HCT116 (cell line): ENCODE measurements at regions not wholly inside any gene's neighbourhood (a gene's known extent, or its start where the extent isn't known, plus 50 kb on each side); places are given as distances from the start of the nearest gene placed in this dataset.

Experiments used
- CTCF ChIP-seq, 3 experiments: fragments of 200-600 bp in 1 of 3; sonication (generic) in 1 of 3; IDR thresholded peaks in 2 of 3; conservative IDR thresholded peaks in 1 of 3; 2 replicates each; pipeline ENCODE4 v1.5.1; 2012 to 2017; ENCODE audit warnings: low read depth in 2 of 3, low read length in 2 of 3, antibody characterized with exemption in 1 of 3, borderline replicate concordance in 1 of 3, control low read depth in 1 of 3, mild to moderate bottlenecking in 1 of 3, mixed read lengths in 1 of 3, mixed run types in 1 of 3, moderate library complexity in 1 of 3; ENCODE audit not compliant: insufficient read depth in 1 of 3
- EGR1 ChIP-seq: IDR thresholded peaks from 2 replicates; pipeline ENCODE4 v1.6.1; 2012; ENCODE audit warnings: low read depth
- EZH2 ChIP-seq: fragments of 200-600 bp; sonication (generic); IDR thresholded peaks from 2 replicates; pipeline ENCODE4 v1.6.1; 2017; ENCODE audit warnings: antibody characterized with exemption, mixed run types
- EZH2phosphoT487 ChIP-seq: fragments of 200-600 bp; IDR thresholded peaks from 2 replicates; pipeline ENCODE4 v1.6.1; 2018; ENCODE audit warnings: antibody characterized with exemption, borderline replicate concordance
- JUND ChIP-seq: IDR thresholded peaks from 2 replicates; pipeline ENCODE4 v1.6.1; 2012
- POLR2A ChIP-seq: IDR thresholded peaks from 2 replicates; pipeline ENCODE4 v1.7.0; 2011; ENCODE audit warnings: borderline replicate concordance; ENCODE audit not compliant: insufficient read depth, insufficient read length; ENCODE audit errors: extremely low read depth
- POLR2AphosphoS5 ChIP-seq: IDR thresholded peaks from 2 replicates; pipeline ENCODE4 v1.6.1; 2011; ENCODE audit warnings: mild to moderate bottlenecking, low read depth, low read length, moderate library complexity
- TCF7L2 ChIP-seq: IDR thresholded peaks from 2 replicates; pipeline ENCODE4 v1.7.0; 2011; ENCODE audit warnings: borderline replicate concordance, inconsistent platforms; ENCODE audit not compliant: insufficient read depth, insufficient read length; ENCODE audit errors: extremely low read depth
- YY1 ChIP-seq: IDR thresholded peaks from 2 replicates; pipeline ENCODE4 v1.6.1; 2011; ENCODE audit warnings: low read length, low read depth, moderate library complexity, mild to moderate bottlenecking; ENCODE audit not compliant: insufficient replicate concordance; ENCODE audit errors: extremely low read depth
- ZBTB33 ChIP-seq: IDR thresholded peaks from 2 replicates; pipeline ENCODE4 v1.6.1; 2011; ENCODE audit warnings: mild to moderate bottlenecking, low read length, moderate library complexity; ENCODE audit not compliant: insufficient replicate concordance; ENCODE audit errors: extremely low read depth

- TF ChIP-seq YY1 (no peak), TCF7L2 (no peak), EZH2 (no peak), CTCF (IDR thresholded peaks at IDR 0.05 in 2 of 3, conservative IDR thresholded peaks at IDR 0.05 in 1 of 3; ENCODE audit: borderline replicate concordance in 1 of 3, insufficient read depth in 1 of 3, low read depth in 2 of 3, low read length in 2 of 3) (no peak), JUND (no peak), POLR2A (no peak), EZH2phosphoT487 (no peak), EGR1 (no peak), POLR2AphosphoS5 (no peak), ZBTB33 (no peak)
Observed at GRCh38 chr2:128980475-128980874, 661.8 kb upstream of the HS6ST1 start.
